SK-N-SH treated with all-trans-retinoic acid at 6 μM for 48 hours (cell line): ENCODE measurements at regions not wholly inside any gene's neighbourhood (a gene's known extent, or its start where the extent isn't known, plus 50 kb on each side); places are given as distances from the start of the nearest gene placed in this dataset.

Source experiments
- ATAC-seq: fragments of 200-7000 bp; cut with Tn5 transposase; 3 replicates; pipeline ENCODE4 v1.9.1; 2020; ENCODE audit warnings: mild to moderate bottlenecking, moderate library complexity
- BACH2 ChIP-seq: fragments of 250-450 bp; sonication (Bioruptor Pico); IDR thresholded peaks from 2 replicates; pipeline ENCODE4 v1.9.0; 2021; ENCODE audit warnings: mild to moderate bottlenecking, borderline replicate concordance
- CSDC2 ChIP-seq: fragments of 250-450 bp; sonication (Bioruptor Pico); IDR thresholded peaks from 2 replicates; pipeline ENCODE4 v1.5.0; 2020; ENCODE audit warnings: mild to moderate bottlenecking, moderate library complexity
- ESRRG ChIP-seq: fragments of 250-450 bp; sonication (Bioruptor Pico); IDR thresholded peaks from 2 replicates; pipeline ENCODE4 v1.6.1; 2021; ENCODE audit warnings: mild to moderate bottlenecking
- GLIS3 ChIP-seq: fragments of 250-450 bp; sonication (Bioruptor Pico); IDR thresholded peaks from 2 replicates; pipeline ENCODE4 v1.5.0; 2020; ENCODE audit warnings: mild to moderate bottlenecking, moderate library complexity
- ISL1 ChIP-seq: fragments of 250-450 bp; sonication (Bioruptor Pico); IDR thresholded peaks from 2 replicates; pipeline ENCODE4 v2.1.2; 2022; ENCODE audit warnings: mild to moderate bottlenecking, moderate library complexity
- OSR1 ChIP-seq: fragments of 250-450 bp; sonication (Bioruptor Pico); IDR thresholded peaks from 2 replicates; pipeline ENCODE4 v1.8.0; 2022; ENCODE audit warnings: moderate library complexity, mild to moderate bottlenecking, inconsistent platforms
- PPARA ChIP-seq: fragments of 250-450 bp; sonication (Bioruptor Pico); IDR thresholded peaks from 2 replicates; pipeline ENCODE4 v1.5.0; 2020; ENCODE audit warnings: mild to moderate bottlenecking, borderline replicate concordance
- RARB ChIP-seq: fragments of 250-450 bp; sonication (Bioruptor Pico); IDR thresholded peaks from 2 replicates; pipeline ENCODE4 v1.8.0; 2021; ENCODE audit warnings: mild to moderate bottlenecking, moderate library complexity
- SNAI2 ChIP-seq: fragments of 250-450 bp; sonication (Bioruptor Pico); IDR thresholded peaks from 2 replicates; pipeline ENCODE4 v1.5.0; 2020; ENCODE audit warnings: mild to moderate bottlenecking, moderate library complexity
- TCF4 ChIP-seq: fragments of 250-450 bp; sonication (Bioruptor Pico); IDR thresholded peaks from 2 replicates; pipeline ENCODE4 v1.8.0; 2021; ENCODE audit warnings: mild to moderate bottlenecking, moderate library complexity, borderline replicate concordance
- TOX ChIP-seq: fragments of 250-450 bp; sonication (Bioruptor Pico); IDR thresholded peaks from 2 replicates; pipeline ENCODE4 v1.8.0; 2021; ENCODE audit warnings: mild to moderate bottlenecking, moderate library complexity, borderline replicate concordance
- ZFP3 ChIP-seq: fragments of 250-450 bp; sonication (Bioruptor Pico); IDR thresholded peaks from 2 replicates; pipeline ENCODE4 v1.5.0; 2020; ENCODE audit warnings: mild to moderate bottlenecking, moderate library complexity
- ZFP30 ChIP-seq: fragments of 450-650 bp; formaldehyde crosslinking; IDR thresholded peaks from 2 replicates; pipeline ENCODE4 v1.5.0; 2022; ENCODE audit warnings: mild to moderate bottlenecking, moderate library complexity
- ZNF565 ChIP-seq: fragments of 450-650 bp; formaldehyde crosslinking; conservative IDR thresholded peaks from 2 replicates; pipeline ENCODE4 v1.5.0; 2020; ENCODE audit warnings: low read depth, mild to moderate bottlenecking, moderate library complexity
- ZNF70 ChIP-seq: fragments of 450-650 bp; formaldehyde crosslinking; IDR thresholded peaks from 2 replicates; pipeline ENCODE4 v1.5.0; 2020; ENCODE audit warnings: mild to moderate bottlenecking, moderate library complexity
- ZNF8 ChIP-seq: fragments of 450-650 bp; formaldehyde crosslinking; IDR thresholded peaks from 2 replicates; pipeline ENCODE4 v1.5.0; 2020; ENCODE audit warnings: mild to moderate bottlenecking, moderate library complexity
- TF ChIP-seq, protein P1 (sequence below): fragments of 250-450 bp; sonication (Bioruptor Pico); IDR thresholded peaks from 2 replicates; pipeline ENCODE4 v1.8.0; 2020; ENCODE audit warnings: mild to moderate bottlenecking, moderate library complexity, borderline replicate concordance
- TF ChIP-seq, protein P2 (sequence below): fragments of 250-450 bp; sonication (Bioruptor Pico); IDR thresholded peaks from 2 replicates; pipeline ENCODE4 v1.5.0; 2020; ENCODE audit warnings: mild to moderate bottlenecking, moderate library complexity
- TF ChIP-seq, protein P3 (sequence below): fragments of 250-450 bp; sonication (Bioruptor Pico); IDR thresholded peaks from 2 replicates; pipeline ENCODE4 v1.8.0; 2021; ENCODE audit warnings: low read depth, mild to moderate bottlenecking, moderate library complexity, borderline replicate concordance
- TF ChIP-seq, protein P4 (sequence below): fragments of 250-450 bp; sonication (Bioruptor Pico); IDR thresholded peaks from 2 replicates; pipeline ENCODE4 v1.5.1; 2021; ENCODE audit warnings: mild to moderate bottlenecking, moderate library complexity
- TF ChIP-seq, protein P5 (sequence below): fragments of 250-450 bp; sonication (Bioruptor Pico); IDR thresholded peaks from 2 replicates; pipeline ENCODE4 v1.5.1; 2020; ENCODE audit warnings: low read depth, mild to moderate bottlenecking, moderate library complexity

DNA sequence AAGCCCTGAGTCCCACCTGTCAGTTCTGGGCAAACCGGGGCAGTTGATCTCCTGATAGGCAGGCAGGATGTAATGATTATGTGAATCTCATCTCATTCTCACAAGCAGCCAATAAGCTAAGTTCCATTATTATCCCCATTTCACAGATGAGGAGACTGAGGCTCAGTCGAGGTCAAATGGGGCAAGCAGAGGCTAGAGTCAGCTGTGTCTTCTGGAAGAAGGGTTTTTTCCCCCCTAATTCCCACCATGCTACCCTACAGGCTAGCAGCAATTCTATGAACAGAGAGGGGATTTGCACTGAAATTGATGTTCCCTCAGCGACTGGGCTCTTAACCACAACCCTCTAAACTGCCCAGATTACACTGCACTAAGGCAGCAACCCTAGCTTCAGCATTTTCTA lies 93.8 kb upstream of the MAP1LC3B2 start:
- TF ChIP-seq, protein P1, sequence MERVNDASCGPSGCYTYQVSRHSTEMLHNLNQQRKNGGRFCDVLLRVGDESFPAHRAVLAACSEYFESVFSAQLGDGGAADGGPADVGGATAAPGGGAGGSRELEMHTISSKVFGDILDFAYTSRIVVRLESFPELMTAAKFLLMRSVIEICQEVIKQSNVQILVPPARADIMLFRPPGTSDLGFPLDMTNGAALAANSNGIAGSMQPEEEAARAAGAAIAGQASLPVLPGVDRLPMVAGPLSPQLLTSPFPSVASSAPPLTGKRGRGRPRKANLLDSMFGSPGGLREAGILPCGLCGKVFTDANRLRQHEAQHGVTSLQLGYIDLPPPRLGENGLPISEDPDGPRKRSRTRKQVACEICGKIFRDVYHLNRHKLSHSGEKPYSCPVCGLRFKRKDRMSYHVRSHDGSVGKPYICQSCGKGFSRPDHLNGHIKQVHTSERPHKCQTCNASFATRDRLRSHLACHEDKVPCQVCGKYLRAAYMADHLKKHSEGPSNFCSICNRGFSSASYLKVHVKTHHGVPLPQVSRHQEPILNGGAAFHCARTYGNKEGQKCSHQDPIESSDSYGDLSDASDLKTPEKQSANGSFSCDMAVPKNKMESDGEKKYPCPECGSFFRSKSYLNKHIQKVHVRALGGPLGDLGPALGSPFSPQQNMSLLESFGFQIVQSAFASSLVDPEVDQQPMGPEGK (CRISPR knock-in tag), result no peak
- TF ChIP-seq OSR1 (no peak), TCF4 (CRISPR knock-in tag) (no peak)
- TF ChIP-seq, all 23 proteins: peak for 0
- no peak for ATAC-seq

DNA sequence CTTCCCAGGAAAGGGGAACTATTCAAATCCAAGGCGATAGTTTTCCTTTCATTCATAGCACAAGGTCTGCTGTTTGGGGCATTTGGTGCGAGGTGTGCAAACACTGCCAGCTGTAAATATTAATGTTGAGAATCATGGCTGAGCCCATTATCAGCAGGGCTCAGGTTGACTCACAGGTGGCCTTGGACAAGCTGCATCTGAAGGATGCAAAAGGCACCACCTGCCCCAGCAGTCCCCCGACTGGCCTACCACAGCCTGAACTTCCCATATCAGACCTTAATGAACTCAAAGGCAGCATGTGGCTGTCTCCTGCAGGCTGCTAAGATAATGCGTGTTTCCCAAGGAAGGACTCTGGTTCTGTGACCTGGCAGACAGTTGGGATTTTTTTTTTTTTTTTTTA lies 93.3 kb upstream of the MAP1LC3B2 start:
- TF ChIP-seq TCF4 (CRISPR knock-in tag) (no peak), GLIS3 (no peak), PPARA (no peak), ISL1 (CRISPR knock-in tag) (no peak), ZNF70 (CRISPR knock-in tag) (no peak), ZNF565 (CRISPR knock-in tag) (no peak), RARB (CRISPR knock-in tag) (no peak)
- TF ChIP-seq, protein P2, sequence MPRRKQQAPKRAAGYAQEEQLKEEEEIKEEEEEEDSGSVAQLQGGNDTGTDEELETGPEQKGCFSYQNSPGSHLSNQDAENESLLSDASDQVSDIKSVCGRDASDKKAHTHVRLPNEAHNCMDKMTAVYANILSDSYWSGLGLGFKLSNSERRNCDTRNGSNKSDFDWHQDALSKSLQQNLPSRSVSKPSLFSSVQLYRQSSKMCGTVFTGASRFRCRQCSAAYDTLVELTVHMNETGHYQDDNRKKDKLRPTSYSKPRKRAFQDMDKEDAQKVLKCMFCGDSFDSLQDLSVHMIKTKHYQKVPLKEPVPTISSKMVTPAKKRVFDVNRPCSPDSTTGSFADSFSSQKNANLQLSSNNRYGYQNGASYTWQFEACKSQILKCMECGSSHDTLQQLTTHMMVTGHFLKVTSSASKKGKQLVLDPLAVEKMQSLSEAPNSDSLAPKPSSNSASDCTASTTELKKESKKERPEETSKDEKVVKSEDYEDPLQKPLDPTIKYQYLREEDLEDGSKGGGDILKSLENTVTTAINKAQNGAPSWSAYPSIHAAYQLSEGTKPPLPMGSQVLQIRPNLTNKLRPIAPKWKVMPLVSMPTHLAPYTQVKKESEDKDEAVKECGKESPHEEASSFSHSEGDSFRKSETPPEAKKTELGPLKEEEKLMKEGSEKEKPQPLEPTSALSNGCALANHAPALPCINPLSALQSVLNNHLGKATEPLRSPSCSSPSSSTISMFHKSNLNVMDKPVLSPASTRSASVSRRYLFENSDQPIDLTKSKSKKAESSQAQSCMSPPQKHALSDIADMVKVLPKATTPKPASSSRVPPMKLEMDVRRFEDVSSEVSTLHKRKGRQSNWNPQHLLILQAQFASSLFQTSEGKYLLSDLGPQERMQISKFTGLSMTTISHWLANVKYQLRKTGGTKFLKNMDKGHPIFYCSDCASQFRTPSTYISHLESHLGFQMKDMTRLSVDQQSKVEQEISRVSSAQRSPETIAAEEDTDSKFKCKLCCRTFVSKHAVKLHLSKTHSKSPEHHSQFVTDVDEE, result no peak
- no peak; the same call in 2 of the 3 replicates for ATAC-seq

DNA sequence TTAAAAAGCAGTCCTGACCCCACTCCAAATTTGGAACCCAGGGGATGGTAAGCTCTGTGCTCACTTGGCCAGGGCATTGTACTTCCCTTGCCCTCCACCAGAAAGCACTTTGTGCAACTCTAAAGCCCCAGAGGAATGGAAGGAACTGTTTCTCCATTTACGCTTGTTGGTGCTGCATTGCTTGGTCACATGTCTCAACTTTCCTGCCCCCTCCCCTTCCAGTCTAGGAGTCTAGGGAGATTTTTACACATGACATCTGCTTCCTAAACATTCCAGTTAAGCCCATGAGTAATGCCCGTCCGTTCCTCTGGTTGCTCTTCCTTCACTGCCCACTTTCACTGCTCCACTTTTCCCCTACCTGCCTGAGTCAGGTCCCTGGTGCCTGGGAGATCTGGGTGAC lies 92.6 kb upstream of the MAP1LC3B2 start:
- peak; percentile 66 for ATAC-seq
- TF ChIP-seq BACH2 (no peak), ZFP30 (CRISPR knock-in tag) (no peak), TOX (no peak), CSDC2 (CRISPR knock-in tag) (no peak), RARB (CRISPR knock-in tag) (no peak), GLIS3 (no peak), SNAI2 (CRISPR knock-in tag) (no peak), ESRRG (CRISPR knock-in tag) (no peak), ZFP3 (CRISPR knock-in tag) (no peak), OSR1 (no peak), PPARA (no peak), ZNF8 (CRISPR knock-in tag) (no peak)
- TF ChIP-seq, protein P2, result no peak
- TF ChIP-seq, protein P3, sequence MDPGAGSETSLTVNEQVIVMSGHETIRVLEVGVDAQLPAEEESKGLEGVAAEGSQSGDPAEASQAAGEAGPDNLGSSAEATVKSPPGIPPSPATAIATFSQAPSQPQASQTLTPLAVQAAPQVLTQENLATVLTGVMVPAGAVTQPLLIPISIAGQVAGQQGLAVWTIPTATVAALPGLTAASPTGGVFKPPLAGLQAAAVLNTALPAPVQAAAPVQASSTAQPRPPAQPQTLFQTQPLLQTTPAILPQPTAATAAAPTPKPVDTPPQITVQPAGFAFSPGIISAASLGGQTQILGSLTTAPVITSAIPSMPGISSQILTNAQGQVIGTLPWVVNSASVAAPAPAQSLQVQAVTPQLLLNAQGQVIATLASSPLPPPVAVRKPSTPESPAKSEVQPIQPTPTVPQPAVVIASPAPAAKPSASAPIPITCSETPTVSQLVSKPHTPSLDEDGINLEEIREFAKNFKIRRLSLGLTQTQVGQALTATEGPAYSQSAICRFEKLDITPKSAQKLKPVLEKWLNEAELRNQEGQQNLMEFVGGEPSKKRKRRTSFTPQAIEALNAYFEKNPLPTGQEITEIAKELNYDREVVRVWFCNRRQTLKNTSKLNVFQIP (CRISPR knock-in tag), result no peak
- TF ChIP-seq, all 23 proteins: peak for 0

DNA sequence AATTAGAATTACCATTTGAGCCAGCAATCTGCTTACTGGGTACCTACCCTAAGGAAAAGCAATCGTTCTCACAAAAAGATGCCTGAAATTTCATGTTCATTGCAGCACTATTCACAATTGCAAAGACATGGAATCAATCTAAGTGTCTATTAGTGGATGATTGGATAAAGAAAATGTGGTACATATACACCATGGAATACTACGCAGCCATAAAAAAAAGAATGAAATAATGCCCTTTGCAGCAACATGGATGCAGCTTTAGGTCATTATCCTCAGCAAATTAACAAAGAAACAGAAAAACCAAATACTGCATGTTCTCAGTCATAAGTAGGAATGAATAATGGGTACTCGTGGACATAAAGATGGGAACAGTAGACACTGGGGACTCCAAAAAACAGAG lies 89.8 kb upstream of the MAP1LC3B2 start:
- TF ChIP-seq ISL1 (CRISPR knock-in tag), result no peak
- 0 out of 2 replicates have a peak, but pooled peaks have one; percentile 12 for TF ChIP-seq ZNF8 (CRISPR knock-in tag)
- TF ChIP-seq ZFP3 (CRISPR knock-in tag), result no peak
- no peak for TF ChIP-seq SNAI2 (CRISPR knock-in tag)
- no peak for ATAC-seq

DNA sequence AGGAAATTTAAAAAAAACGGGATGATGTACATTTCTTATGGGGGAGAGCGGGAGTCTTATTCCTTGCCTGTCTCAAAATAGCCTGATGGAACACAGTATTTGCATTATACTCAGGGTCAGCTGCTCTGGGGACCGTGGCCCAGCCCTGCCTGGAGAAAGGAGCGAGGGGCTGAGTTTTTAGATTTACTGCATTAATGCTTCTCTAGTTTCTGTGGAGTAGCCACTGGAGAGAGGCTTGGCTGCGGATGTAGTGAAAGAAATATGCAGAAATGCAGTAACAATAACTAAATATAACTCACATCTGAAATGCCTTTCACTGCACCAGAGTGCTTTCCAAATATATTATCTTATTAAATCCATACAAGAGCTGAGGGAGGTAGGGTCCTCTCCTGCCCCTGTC lies 87.6 kb upstream of the MAP1LC3B2 start:
- ATAC-seq, result no peak
- TF ChIP-seq SNAI2 (CRISPR knock-in tag) (no peak), TOX (no peak), ZNF565 (CRISPR knock-in tag) (no peak), CSDC2 (CRISPR knock-in tag) (no peak), PPARA (no peak), BACH2 (no peak)
- TF ChIP-seq, protein P1 (CRISPR knock-in tag), result no peak
- TF ChIP-seq, protein P4, sequence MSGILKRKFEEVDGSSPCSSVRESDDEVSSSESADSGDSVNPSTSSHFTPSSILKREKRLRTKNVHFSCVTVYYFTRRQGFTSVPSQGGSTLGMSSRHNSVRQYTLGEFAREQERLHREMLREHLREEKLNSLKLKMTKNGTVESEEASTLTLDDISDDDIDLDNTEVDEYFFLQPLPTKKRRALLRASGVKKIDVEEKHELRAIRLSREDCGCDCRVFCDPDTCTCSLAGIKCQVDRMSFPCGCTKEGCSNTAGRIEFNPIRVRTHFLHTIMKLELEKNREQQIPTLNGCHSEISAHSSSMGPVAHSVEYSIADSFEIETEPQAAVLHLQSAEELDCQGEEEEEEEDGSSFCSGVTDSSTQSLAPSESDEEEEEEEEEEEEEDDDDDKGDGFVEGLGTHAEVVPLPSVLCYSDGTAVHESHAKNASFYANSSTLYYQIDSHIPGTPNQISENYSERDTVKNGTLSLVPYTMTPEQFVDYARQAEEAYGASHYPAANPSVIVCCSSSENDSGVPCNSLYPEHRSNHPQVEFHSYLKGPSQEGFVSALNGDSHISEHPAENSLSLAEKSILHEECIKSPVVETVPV (CRISPR knock-in tag), result no peak
- TF ChIP-seq, protein P5, sequence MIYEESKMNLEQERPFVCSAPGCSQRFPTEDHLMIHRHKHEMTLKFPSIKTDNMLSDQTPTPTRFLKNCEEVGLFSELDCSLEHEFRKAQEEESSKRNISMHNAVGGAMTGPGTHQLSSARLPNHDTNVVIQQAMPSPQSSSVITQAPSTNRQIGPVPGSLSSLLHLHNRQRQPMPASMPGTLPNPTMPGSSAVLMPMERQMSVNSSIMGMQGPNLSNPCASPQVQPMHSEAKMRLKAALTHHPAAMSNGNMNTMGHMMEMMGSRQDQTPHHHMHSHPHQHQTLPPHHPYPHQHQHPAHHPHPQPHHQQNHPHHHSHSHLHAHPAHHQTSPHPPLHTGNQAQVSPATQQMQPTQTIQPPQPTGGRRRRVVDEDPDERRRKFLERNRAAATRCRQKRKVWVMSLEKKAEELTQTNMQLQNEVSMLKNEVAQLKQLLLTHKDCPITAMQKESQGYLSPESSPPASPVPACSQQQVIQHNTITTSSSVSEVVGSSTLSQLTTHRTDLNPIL (CRISPR knock-in tag), result no peak
